Vagina (tissue), 2 donors: ENCODE measurements at regions not wholly inside any gene's neighbourhood (a gene's known extent, or its start where the extent isn't known, plus 50 kb on each side); places are given as distances from the start of the nearest gene placed in this dataset.

Experiments
- DNase-seq, 2 donors: peaks; one replicate each; pipeline ENCODE4 v3.0.0-alpha.2; 2017; ENCODE audit errors: extremely low spot score in 2 of 2
- H3K27ac ChIP-seq: fragments of 200-600 bp; sonication (generic); one replicate; pipeline ENCODE4 v1.5.1; 2019
- H3K27me3 ChIP-seq: fragments of 200-600 bp; sonication (generic); one replicate; pipeline ENCODE4 v1.5.1; 2019
- H3K36me3 ChIP-seq, 2 donors: fragments of 200-600 bp; sonication (generic); one replicate each; pipeline ENCODE4 v1.5.1; 2017 to 2019
- H3K4me1 ChIP-seq: fragments of 200-600 bp; sonication (generic); one replicate; pipeline ENCODE4 v1.5.1; 2019
- H3K4me3 ChIP-seq, 2 donors: fragments of 200-600 bp; sonication (generic); 1 replicate in 1 of 2; 2 replicates in 1 of 2; pipeline ENCODE4 v1.5.1; 2016 to 2019
- H3K9me3 ChIP-seq: fragments of 200-600 bp; sonication (generic); one replicate; pipeline ENCODE4 v1.5.1; 2019
- CTCF ChIP-seq, 3 experiments: fragments of 450-650 bp in 2 of 3; fragments of 200-600 bp in 1 of 3; sonication (generic) in 1 of 3; IDR thresholded peaks; one replicate each; pipeline ENCODE4 v1.5.1; 2017 to 2019; ENCODE audit warnings: antibody characterized with exemption in 3 of 3, mild to moderate bottlenecking in 2 of 3, moderate library complexity in 2 of 3
- POLR2A ChIP-seq, 2 donors: fragments of 450-650 bp; IDR thresholded peaks; one replicate each; pipeline ENCODE4 v1.6.1; 2017; ENCODE audit warnings: antibody characterized with exemption in 2 of 2, mild to moderate bottlenecking in 2 of 2, moderate library complexity in 2 of 2
- POLR2AphosphoS5 ChIP-seq, 2 donors: sonication (generic); formaldehyde crosslinking; IDR thresholded peaks; one replicate each; pipeline ENCODE4 v1.9.0; 2017; ENCODE audit warnings: antibody characterized with exemption in 2 of 2, mild to moderate bottlenecking in 2 of 2, low read depth in 1 of 2; ENCODE audit not compliant: insufficient read depth in 1 of 2
- intact Hi-C: fragments of 100-400 bp; cut with DNase I; formaldehyde crosslinking; loops from one replicate; pipeline ENCODE4 v1.15.1; 2023

GRCh38 chr22:47645923-47646322 is 883.5 kb downstream of the TBC1D22A start:
- no peak for DNase-seq
- TF ChIP-seq POLR2AphosphoS5 (IDR thresholded peaks at IDR 0.05; ENCODE audit: insufficient read depth in 1 of 2, low read depth in 1 of 2) (no peak), CTCF (IDR thresholded peaks at IDR 0.05) (no peak), POLR2A (IDR thresholded peaks at IDR 0.05) (no peak)

GRCh38 chr22:47645450-47645914 is 883.0 kb downstream of the TBC1D22A start:
- H3K4me1 ChIP-seq, result no peaks in the 10 kb centered on the region
- H3K9me3 ChIP-seq, result no peaks in the 10 kb centered on the region
- no peaks in the 10 kb centered on the region for H3K27me3 ChIP-seq
- TF ChIP-seq POLR2AphosphoS5 (IDR thresholded peaks at IDR 0.05; ENCODE audit: insufficient read depth in 1 of 2, low read depth in 1 of 2) (no peak), CTCF (IDR thresholded peaks at IDR 0.05) (no peak), POLR2A (IDR thresholded peaks at IDR 0.05) (no peak)
- intact Hi-C loops, result no loop called here
- no peaks in the 10 kb centered on the region for H3K36me3 ChIP-seq
- no peak overlapping the region for H3K4me3 ChIP-seq
- DNase-seq, result peak in 1 of 2 donors; percentile 19
- no peak overlapping the region for H3K27ac ChIP-seq

More at GRCh38 chr22:47645923-47646322, 883.5 kb downstream of the TBC1D22A start:
- Histone ChIP-seq H3K9me3 (no peaks in the 10 kb centered on the region), H3K4me3 (no peak overlapping the region), H3K27me3 (no peaks in the 10 kb centered on the region), H3K27ac (no peak overlapping the region), H3K36me3 (no peaks in the 10 kb centered on the region), H3K4me1 (no peaks in the 10 kb centered on the region)
- intact Hi-C loops, result no loop called here

DNA sequence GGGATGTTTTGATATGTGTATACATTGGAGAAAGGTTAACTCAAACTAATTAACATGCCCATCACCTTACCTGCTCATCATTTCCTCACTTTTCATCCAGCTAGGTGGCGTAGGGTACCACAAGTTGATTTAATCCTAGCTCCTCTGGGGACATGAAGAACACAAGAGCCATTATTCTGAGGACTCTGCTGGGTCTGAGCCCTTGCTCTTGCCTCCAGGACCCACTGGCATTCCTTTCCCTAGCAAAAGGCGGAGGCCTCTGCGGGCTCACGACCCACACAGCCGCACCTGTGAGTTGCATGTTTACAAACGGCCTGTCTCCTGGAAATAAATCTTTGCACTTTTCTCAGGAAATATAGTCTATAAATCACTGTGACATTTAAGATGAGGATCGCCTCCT is 871.9 kb downstream of the TBC1D22A start:
- H3K4me1 ChIP-seq, result no peaks in the 10 kb centered on the region
- DNase-seq, result peak in 1 of 2 donors; percentile 49
- intact Hi-C loops, result no loop called here
- H3K27ac ChIP-seq, result no peak overlapping the region
- no peaks in the 10 kb centered on the region for H3K27me3 ChIP-seq
- H3K36me3 ChIP-seq, result no peaks in the 10 kb centered on the region
- no peak overlapping the region for H3K4me3 ChIP-seq
- TF ChIP-seq CTCF (IDR thresholded peaks at IDR 0.05) (no peak), POLR2A (IDR thresholded peaks at IDR 0.05) (no peak)
- H3K9me3 ChIP-seq, result no peaks in the 10 kb centered on the region

- Histone ChIP-seq H3K4me1 (no peaks in the 10 kb centered on the region), H3K36me3 (no peaks in the 10 kb centered on the region), H3K4me3 (no peak overlapping the region), H3K27ac (no peak overlapping the region), H3K9me3 (no peaks in the 10 kb centered on the region), H3K27me3 (no peaks in the 10 kb centered on the region)
- TF ChIP-seq CTCF (IDR thresholded peaks at IDR 0.05) (no peak), POLR2AphosphoS5 (IDR thresholded peaks at IDR 0.05; ENCODE audit: insufficient read depth in 1 of 2, low read depth in 1 of 2) (no peak), POLR2A (IDR thresholded peaks at IDR 0.05) (no peak)
- DNase-seq, result peak in 1 of 2 donors; percentile 77
- intact Hi-C loops, result no loop called here
These were observed 870.7 kb downstream of the TBC1D22A start for GRCh38 chr22:47633111-47633510.

DNA sequence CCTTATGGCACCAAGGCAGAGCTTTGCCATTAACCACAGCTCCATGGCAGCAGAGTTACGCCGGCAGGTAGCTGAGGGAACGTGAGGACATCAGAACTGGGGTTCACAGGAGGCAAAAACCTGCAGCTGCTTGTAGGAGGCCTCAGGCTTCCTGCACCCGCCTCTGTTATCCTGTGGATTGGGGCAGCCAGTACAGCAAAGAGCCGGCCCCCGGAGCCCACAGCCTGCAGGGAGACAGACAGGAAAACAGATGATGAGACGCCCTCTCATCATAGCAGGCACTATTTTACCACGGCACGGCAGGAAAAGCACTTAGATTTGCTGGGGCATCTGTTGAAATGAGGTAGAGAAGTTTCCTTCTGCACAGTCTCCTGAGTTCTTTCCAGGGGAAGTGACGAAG is 870.3 kb downstream of the TBC1D22A start:
- intact Hi-C loops, result no loop called here
- DNase-seq, result peak in 1 of 2 donors; percentile 58

More for the DNA sequence above, 870.3 kb downstream of the TBC1D22A start:
- Histone ChIP-seq H3K4me3 (no peak overlapping the region), H3K9me3 (no peaks in the 10 kb centered on the region), H3K36me3 (no peaks in the 10 kb centered on the region), H3K4me1 (no peaks in the 10 kb centered on the region), H3K27ac (no peak overlapping the region), H3K27me3 (no peaks in the 10 kb centered on the region)
- TF ChIP-seq POLR2A (IDR thresholded peaks at IDR 0.05) (no peak), POLR2AphosphoS5 (IDR thresholded peaks at IDR 0.05; ENCODE audit: insufficient read depth in 1 of 2, low read depth in 1 of 2) (no peak), CTCF (IDR thresholded peaks at IDR 0.05) (no peak)
